ENCODE measurements at regions not wholly inside any gene's neighbourhood (a gene's known extent, or its start where the extent isn't known, plus 50 kb on each side); places are given as distances from the start of the nearest gene placed in this dataset.
"Not testable (repeated sequence)": the region's sequence is repeated elsewhere in the genome, so short reads cannot be mapped to it uniquely, and the experiment has no call there.

- not testable (repeated sequence) for DNase-seq (ENCODE audit: low read depth)
These were observed 674.4 kb downstream of the TLE1 start for GRCh38 chr9:81014945-81015344.

- DNase-seq (ENCODE audit: low read depth) = not testable (repeated sequence)
These were observed 676.2 kb downstream of the TLE1 start for GRCh38 chr9:81013191-81013590.

- no peak for DNase-seq (ENCODE audit: low read depth)
These were observed 686.4 kb downstream of the TLE1 start for GRCh38 chr9:81002906-81003305.

- DNase-seq (ENCODE audit: low read depth) = peak; percentile 65
These were observed 687.1 kb downstream of the TLE1 start for GRCh38 chr9:81002242-81002641.

- peak; percentile 83 for DNase-seq (ENCODE audit: low read depth)
These were observed 693.6 kb downstream of the TLE1 start for GRCh38 chr9:80995759-80996158.

- DNase-seq (ENCODE audit: low read depth) = peak; percentile 59
These were observed 694.5 kb downstream of the TLE1 start for GRCh38 chr9:80994892-80995291.

GRCh38 chr9:80985595-80985994 is 703.8 kb downstream of the TLE1 start:
- not testable (repeated sequence) for DNase-seq (ENCODE audit: low read depth)

- no peak for DNase-seq (ENCODE audit: low read depth)
These were observed 712.9 kb downstream of the TLE1 start for GRCh38 chr9:80976403-80976802.

GRCh38 chr9:80970377-80970776 is 719.0 kb downstream of the TLE1 start:
- DNase-seq (ENCODE audit: low read depth) = not testable (repeated sequence)

- peak; percentile 91 for DNase-seq (ENCODE audit: low read depth)
These were observed 720.7 kb downstream of the TLE1 start for GRCh38 chr9:80968611-80969010.

- DNase-seq (ENCODE audit: low read depth) = no peak
These were observed 724.4 kb downstream of the TLE1 start for GRCh38 chr9:80964914-80965313.

- DNase-seq (ENCODE audit: low read depth) = no peak
These were observed 725.0 kb downstream of the TLE1 start for GRCh38 chr9:80964374-80964773.

GRCh38 chr9:80957801-80958200 is 731.5 kb downstream of the TLE1 start:
- DNase-seq (ENCODE audit: low read depth) = no peak

- DNase-seq (ENCODE audit: low read depth) = peak; percentile 9
These were observed 734.8 kb downstream of the TLE1 start for GRCh38 chr9:80954521-80954920.

GRCh38 chr9:80952363-80952922 is 736.9 kb downstream of the TLE1 start:
- no peak for DNase-seq (ENCODE audit: low read depth)

- DNase-seq (ENCODE audit: low read depth) = peak; percentile 24
These were observed 737.7 kb downstream of the TLE1 start for GRCh38 chr9:80951675-80952074.

GRCh38 chr9:80948876-80949275 is 740.5 kb downstream of the TLE1 start:
- DNase-seq (ENCODE audit: low read depth) = no peak

GRCh38 chr9:80948066-80948465 is 741.3 kb downstream of the TLE1 start:
- DNase-seq (ENCODE audit: low read depth) = no peak

- DNase-seq (ENCODE audit: low read depth) = no peak
These were observed 742.7 kb downstream of the TLE1 start for GRCh38 chr9:80946496-80947170.

GRCh38 chr9:80945436-80945835 is 743.9 kb downstream of the TLE1 start:
- DNase-seq (ENCODE audit: low read depth) = no peak

GRCh38 chr9:80937645-80938044 is 751.7 kb downstream of the TLE1 start:
- DNase-seq (ENCODE audit: low read depth) = no peak

- DNase-seq (ENCODE audit: low read depth) = no peak
These were observed 755.3 kb downstream of the TLE1 start for GRCh38 chr9:80934095-80934494.

GRCh38 chr9:80932947-80933780 is 756.2 kb downstream of the TLE1 start:
- DNase-seq (ENCODE audit: low read depth) = no peak

Data from RPMI7951 (cell line).